Naive B cell (primary cell): ENCODE measurements at regions not wholly inside any gene's neighbourhood (a gene's known extent, or its start where the extent isn't known, plus 50 kb on each side); places are given as distances from the start of the nearest gene placed in this dataset.

Experiments
- ATAC-seq, 2 donors: fragments of 150-1000 bp; cut with Tn5 transposase; 2 replicates each; pipeline ENCODE4 v1.10.0; 2021; ENCODE audit warnings: low read depth in 2 of 2, mild to moderate bottlenecking in 2 of 2, moderate library complexity in 2 of 2
- DNase-seq: peaks from one replicate; pipeline ENCODE4 v3.0.0; 2022
- H3K27ac Mint-ChIP-seq, 6 donors: one replicate each; pipeline ENCODE4 v1.8.0; 2020 to 2022; ENCODE audit warnings: mild to moderate bottlenecking in 6 of 6, mixed read lengths in 6 of 6, moderate library complexity in 5 of 6, inconsistent platforms in 2 of 6
- H3K27me3 Mint-ChIP-seq, 3 donors: one replicate each; pipeline ENCODE4 v1.8.0; 2021 to 2022; ENCODE audit warnings: mixed read lengths in 3 of 3, mild to moderate bottlenecking in 1 of 3
- H3K36me3 Mint-ChIP-seq, 2 donors: one replicate each; pipeline ENCODE4 v1.8.0; 2020 to 2022; ENCODE audit warnings: mixed read lengths in 2 of 2, inconsistent platforms in 1 of 2, mild to moderate bottlenecking in 1 of 2
- H3K4me1 Mint-ChIP-seq, 3 donors: one replicate each; pipeline ENCODE4 v1.8.0; 2020 to 2022; ENCODE audit warnings: mixed read lengths in 3 of 3, inconsistent platforms in 1 of 3, mild to moderate bottlenecking in 1 of 3, moderate library complexity in 1 of 3
- H3K4me3 Mint-ChIP-seq, 8 donors: one replicate each; pipeline ENCODE4 v1.8.0; 2020 to 2022; ENCODE audit warnings: mild to moderate bottlenecking in 8 of 8, mixed read lengths in 8 of 8, moderate library complexity in 8 of 8, inconsistent platforms in 2 of 8
- H3K9me3 Mint-ChIP-seq, 7 donors: one replicate each; pipeline ENCODE4 v1.8.0; 2020 to 2022; ENCODE audit warnings: mixed read lengths in 7 of 7, mild to moderate bottlenecking in 5 of 7, inconsistent platforms in 2 of 7, moderate library complexity in 1 of 7

- Mint-ChIP-seq H3K4me1 (no peaks in the 10 kb centered on the region), H3K27me3 (peaks cover 0 to 5% (median 0%) of the 10 kb centered on the region in 3 donors), H3K4me3 (no peak overlapping the region), H3K27ac (no peak overlapping the region), H3K9me3 (peaks cover 4 to 17% (median 10%) of the 10 kb centered on the region in 7 donors), H3K36me3 (no peaks in the 10 kb centered on the region)
- no peak for ATAC-seq
- DNase-seq = no peak
Observed at GRCh38 chr1:177385760-177386698, 215.3 kb downstream of the BRINP2 start.

- H3K27ac Mint-ChIP-seq = no peak overlapping the region
- no peaks in the 10 kb centered on the region for H3K27me3 Mint-ChIP-seq
- no peak overlapping the region for H3K4me3 Mint-ChIP-seq
- ATAC-seq (no peak), DNase-seq (no peak)
- H3K4me1 Mint-ChIP-seq = no peaks in the 10 kb centered on the region
- peaks cover 6 to 31% (median 21%) of the 10 kb centered on the region in 7 donors for H3K9me3 Mint-ChIP-seq
- no peaks in the 10 kb centered on the region for H3K36me3 Mint-ChIP-seq
Observed at GRCh38 chr1:177384461-177384860, 213.7 kb downstream of the BRINP2 start.

GRCh38 chr1:177383715-177384114 lies 213.0 kb downstream of the BRINP2 start:
- no peaks in the 10 kb centered on the region for H3K36me3 Mint-ChIP-seq
- no peak for DNase-seq
- no peak overlapping the region for H3K4me3 Mint-ChIP-seq
- no peaks in the 10 kb centered on the region for H3K4me1 Mint-ChIP-seq
- ATAC-seq = no peak
- H3K27me3 Mint-ChIP-seq = no peaks in the 10 kb centered on the region
- peaks cover 6 to 31% (median 26%) of the 10 kb centered on the region in 7 donors for H3K9me3 Mint-ChIP-seq
- H3K27ac Mint-ChIP-seq = no peak overlapping the region

- H3K27ac Mint-ChIP-seq = no peak overlapping the region
- no peak for DNase-seq
- ATAC-seq = no peak
- no peaks in the 10 kb centered on the region for H3K36me3 Mint-ChIP-seq
- no peaks in the 10 kb centered on the region for H3K4me1 Mint-ChIP-seq
- H3K4me3 Mint-ChIP-seq = no peak overlapping the region
- no peaks in the 10 kb centered on the region for H3K27me3 Mint-ChIP-seq
- H3K9me3 Mint-ChIP-seq = peaks cover 13 to 31% (median 26%) of the 10 kb centered on the region in 7 donors
Observed at GRCh38 chr1:177377866-177378265, 207.1 kb downstream of the BRINP2 start.

GRCh38 chr1:177368255-177368654 lies 197.5 kb downstream of the BRINP2 start:
- H3K4me3 Mint-ChIP-seq = peak overlapping the region in 1 of 8 donors; percentile 7

DNA sequence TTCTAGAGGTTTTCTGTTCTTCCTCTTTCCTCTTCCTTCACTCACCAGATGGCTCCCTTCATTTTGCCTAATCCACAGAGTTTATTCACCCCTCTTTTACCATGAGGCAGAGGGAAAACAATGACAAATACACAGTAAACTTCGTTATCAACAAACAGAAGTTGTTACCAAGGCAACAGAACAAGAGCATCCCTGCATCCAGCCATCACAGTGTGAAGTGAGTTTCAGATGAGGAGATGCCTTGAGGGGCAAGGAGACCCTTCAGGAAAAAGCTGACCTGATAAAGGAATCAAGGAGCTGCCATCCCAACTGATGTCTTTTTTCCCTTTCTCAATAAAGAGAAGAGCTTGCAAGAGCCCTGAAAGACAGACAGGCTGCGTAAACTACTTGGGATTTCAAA lies 195.3 kb downstream of the BRINP2 start:
- no peak for DNase-seq
- ATAC-seq = no peak
- peaks cover 0 to 4% (median 0%) of the 10 kb centered on the region in 3 donors for H3K27me3 Mint-ChIP-seq
- no peaks in the 10 kb centered on the region for H3K36me3 Mint-ChIP-seq
- H3K4me3 Mint-ChIP-seq = no peak overlapping the region
- peaks cover 0 to 7% (median 0%) of the 10 kb centered on the region in 7 donors for H3K9me3 Mint-ChIP-seq
- peak overlapping the region in 1 of 6 donors; percentile 25 for H3K27ac Mint-ChIP-seq
- no peaks in the 10 kb centered on the region for H3K4me1 Mint-ChIP-seq

More at GRCh38 chr1:177368255-177368654, 197.5 kb downstream of the BRINP2 start:
- H3K27ac Mint-ChIP-seq = no peak overlapping the region
- H3K4me1 Mint-ChIP-seq = no peaks in the 10 kb centered on the region
- DNase-seq (no peak), ATAC-seq (no peak)
- peaks cover 0 to 4% (median 0%) of the 10 kb centered on the region in 3 donors for H3K27me3 Mint-ChIP-seq
- H3K36me3 Mint-ChIP-seq = no peaks in the 10 kb centered on the region
- peaks cover 0 to 7% (median 0%) of the 10 kb centered on the region in 7 donors for H3K9me3 Mint-ChIP-seq

- no peak for ATAC-seq
- Mint-ChIP-seq H3K36me3 (no peaks in the 10 kb centered on the region), H3K27ac (peak overlapping the region in 1 of 6 donors; percentile 38), H3K27me3 (peaks cover 0 to 11% (median 4%) of the 10 kb centered on the region in 3 donors), H3K4me1 (no peaks in the 10 kb centered on the region), H3K9me3 (peaks cover 0 to 4% (median 0%) of the 10 kb centered on the region in 7 donors), H3K4me3 (no peak overlapping the region)
- no peak for DNase-seq
Observed at GRCh38 chr1:177360791-177361190, 190.0 kb downstream of the BRINP2 start.

DNA sequence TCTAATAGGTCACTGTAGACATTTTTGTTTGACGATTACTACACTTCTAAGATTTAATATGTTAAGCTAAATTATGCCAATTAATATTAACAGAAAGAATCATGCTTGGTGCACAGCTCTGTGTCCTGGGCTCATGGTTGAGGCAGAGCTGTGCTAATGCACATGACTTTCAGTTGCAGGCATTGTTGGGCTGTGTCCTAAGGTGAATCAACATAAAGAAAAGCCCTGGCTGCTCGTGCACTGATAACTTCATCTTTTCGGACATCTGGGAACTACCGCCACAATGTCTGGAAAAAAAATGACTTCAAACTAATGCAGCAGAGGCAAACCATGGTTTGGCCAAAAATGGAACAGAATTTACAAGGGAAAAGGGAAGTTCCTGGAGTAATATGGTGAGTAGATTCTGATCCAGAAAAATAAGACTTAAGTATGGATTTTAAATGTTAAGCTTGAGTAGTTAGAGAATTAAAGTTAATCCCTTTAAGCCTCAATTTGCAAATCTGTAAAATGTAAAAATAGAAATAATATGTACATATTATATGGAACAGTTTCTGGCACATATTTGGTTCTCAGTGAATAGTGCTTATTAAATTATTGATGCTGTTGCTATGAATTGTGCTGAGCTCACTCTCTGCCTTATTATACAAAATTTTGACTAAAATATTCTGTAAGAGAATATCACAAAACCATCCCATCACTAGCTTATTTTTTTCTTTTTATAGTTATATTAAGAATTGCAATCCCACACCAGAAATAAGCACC lies 186.1 kb downstream of the BRINP2 start:
- no peak overlapping the region for H3K4me3 Mint-ChIP-seq
- peaks cover 0 to 11% (median 0%) of the 10 kb centered on the region in 3 donors for H3K27me3 Mint-ChIP-seq
- H3K36me3 Mint-ChIP-seq = no peaks in the 10 kb centered on the region
- no peaks in the 10 kb centered on the region for H3K4me1 Mint-ChIP-seq
- no peak overlapping the region for H3K27ac Mint-ChIP-seq
- H3K9me3 Mint-ChIP-seq = peaks cover 0 to 4% (median 0%) of the 10 kb centered on the region in 7 donors
- DNase-seq (no peak), ATAC-seq (no peak)

DNA sequence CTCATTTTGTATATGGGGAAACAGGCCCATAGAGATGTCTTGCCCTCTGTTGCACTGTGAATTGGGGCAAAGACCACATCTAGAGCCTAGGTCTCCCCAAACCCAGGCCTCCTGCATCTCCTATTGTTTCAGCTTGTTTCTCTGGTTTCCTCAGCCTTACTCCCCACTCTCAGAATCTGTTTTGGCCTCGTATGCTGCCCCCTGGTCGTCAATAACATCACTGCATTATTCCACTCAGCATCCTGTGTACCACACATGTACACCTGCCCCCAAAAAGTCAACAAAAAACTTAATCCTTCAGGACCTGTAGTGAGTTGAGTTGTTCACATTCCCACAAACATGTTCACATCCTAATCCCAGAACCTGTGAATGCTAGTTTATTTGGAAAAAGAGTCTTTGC lies 184.8 kb downstream of the BRINP2 start:
- Mint-ChIP-seq H3K9me3 (peaks cover 0 to 4% (median 0%) of the 10 kb centered on the region in 7 donors), H3K27me3 (peaks cover 0 to 11% (median 2%) of the 10 kb centered on the region in 3 donors), H3K27ac (no peak overlapping the region), H3K36me3 (no peaks in the 10 kb centered on the region), H3K4me3 (no peak overlapping the region), H3K4me1 (no peaks in the 10 kb centered on the region)
- no peak for ATAC-seq
- DNase-seq = no peak

DNA sequence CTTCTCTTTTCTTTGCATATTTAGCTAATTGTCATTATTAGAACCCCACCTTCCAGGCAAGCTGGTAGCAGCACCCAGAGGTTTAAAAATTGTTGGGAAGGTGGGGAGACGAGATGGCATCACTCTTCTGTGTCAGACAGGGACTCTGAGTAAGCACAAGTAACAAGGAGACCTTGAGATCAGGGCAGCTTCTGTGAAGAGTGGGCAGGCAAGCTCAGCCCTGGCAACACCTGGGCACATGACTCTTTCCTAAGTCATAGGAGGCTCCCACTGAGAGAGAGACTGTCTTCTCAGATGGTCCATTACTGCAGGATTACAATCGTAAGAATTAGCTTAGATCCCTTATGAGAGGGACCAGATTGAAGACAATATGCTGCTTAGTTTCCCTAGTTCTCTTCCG lies 183.5 kb downstream of the BRINP2 start:
- no peak overlapping the region for H3K27ac Mint-ChIP-seq
- peaks cover 0 to 11% (median 5%) of the 10 kb centered on the region in 3 donors for H3K27me3 Mint-ChIP-seq
- ATAC-seq (no peak), DNase-seq (no peak)
- peaks cover 0 to 4% (median 0%) of the 10 kb centered on the region in 7 donors for H3K9me3 Mint-ChIP-seq
- H3K4me3 Mint-ChIP-seq = no peak overlapping the region
- H3K36me3 Mint-ChIP-seq = no peaks in the 10 kb centered on the region
- H3K4me1 Mint-ChIP-seq = no peaks in the 10 kb centered on the region

GRCh38 chr1:177351361-177352108 lies 180.8 kb downstream of the BRINP2 start:
- ATAC-seq = no peak
- Mint-ChIP-seq H3K4me1 (no peaks in the 10 kb centered on the region), H3K36me3 (no peaks in the 10 kb centered on the region)

GRCh38 chr1:177346790-177347359 lies 176.1 kb downstream of the BRINP2 start:
- H3K27ac Mint-ChIP-seq = no peak overlapping the region
- H3K36me3 Mint-ChIP-seq = no peaks in the 10 kb centered on the region
- H3K4me3 Mint-ChIP-seq = no peak overlapping the region
- peaks cover 0 to 3% (median 0%) of the 10 kb centered on the region in 7 donors for H3K9me3 Mint-ChIP-seq
- ATAC-seq (no peak), DNase-seq (no peak)
- no peaks in the 10 kb centered on the region for H3K4me1 Mint-ChIP-seq
- peaks cover 0 to 8% (median 5%) of the 10 kb centered on the region in 3 donors for H3K27me3 Mint-ChIP-seq

More at GRCh38 chr1:177351361-177352108, 180.8 kb downstream of the BRINP2 start:
- peaks cover 0 to 5% (median 5%) of the 10 kb centered on the region in 3 donors for H3K27me3 Mint-ChIP-seq
- no peak overlapping the region for H3K4me3 Mint-ChIP-seq
- H3K9me3 Mint-ChIP-seq = peaks cover 0 to 2% (median 0%) of the 10 kb centered on the region in 7 donors
- no peak overlapping the region for H3K27ac Mint-ChIP-seq
- no peak for DNase-seq

DNA sequence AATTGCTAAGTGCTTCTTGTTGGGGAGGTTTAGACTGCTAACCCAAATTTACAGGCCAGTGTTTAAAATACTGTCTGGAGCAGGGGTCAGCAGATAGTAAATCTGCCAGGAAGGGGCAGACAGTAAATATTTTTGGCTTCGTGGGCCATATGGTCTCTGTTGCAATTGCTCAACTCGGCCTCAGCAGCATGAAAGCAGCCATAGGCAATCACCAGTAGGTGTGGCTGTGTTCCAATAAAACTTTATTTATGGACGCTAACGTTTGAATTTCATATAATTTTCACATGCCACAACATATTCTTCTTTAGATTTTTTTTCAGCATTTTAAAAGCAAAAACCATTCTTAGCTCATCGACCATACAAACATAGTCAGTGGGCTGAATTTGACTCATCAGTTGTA lies 172.7 kb downstream of the BRINP2 start:
- Mint-ChIP-seq H3K27ac (no peak overlapping the region), H3K4me3 (no peak overlapping the region), H3K36me3 (no peaks in the 10 kb centered on the region), H3K4me1 (no peaks in the 10 kb centered on the region), H3K27me3 (peaks cover 0 to 8% (median 0%) of the 10 kb centered on the region in 3 donors), H3K9me3 (peaks cover 0 to 5% (median 3%) of the 10 kb centered on the region in 7 donors)
- ATAC-seq (no peak), DNase-seq (no peak)
